ENCODE measurements at regions not wholly inside any gene's neighbourhood (a gene's known extent, or its start where the extent isn't known, plus 50 kb on each side); places are given as distances from the start of the nearest gene placed in this dataset.
"Not testable (repeated sequence)": the region's sequence is repeated elsewhere in the genome, so short reads cannot be mapped to it uniquely, and the experiment has no call there.

- in situ Hi-C loops (cut with MboI; ENCODE audit: low sequenced_read_pairs in 4 of 4) (no loop called here), intact Hi-C loops (cut with DNase I; ENCODE audit: low total_unique reads) (no loop called here)
- Histone ChIP-seq H3K36me3 (no peaks in the 10 kb centered on the region), H3K9me3 (no peaks in the 10 kb centered on the region), H3K4me1 (no peaks in the 10 kb centered on the region), H3K27ac (no peak overlapping the region), H3K4me3 (no peak overlapping the region), H3K27me3 (no peaks in the 10 kb centered on the region)
- no peak for ATAC-seq
- TF ChIP-seq CTCF (IDR thresholded peaks at IDR 0.05 in 4 of 5, conservative IDR thresholded peaks at IDR 0.05 in 1 of 5) (no peak), POLR2A (IDR thresholded peaks at IDR 0.05) (no peak)
- DNase-seq = no peak
Observed at GRCh38 chr3:87674397-87675161, 384.2 kb downstream of the CGGBP1 start.

GRCh38 chr3:87673132-87673531 is 385.7 kb downstream of the CGGBP1 start:
- TF ChIP-seq CTCF (IDR thresholded peaks at IDR 0.05 in 4 of 5, conservative IDR thresholded peaks at IDR 0.05 in 1 of 5) = no peak
- no peaks in the 10 kb centered on the region for H3K27me3 ChIP-seq
- no peaks in the 10 kb centered on the region for H3K9me3 ChIP-seq
- in situ Hi-C loops (cut with MboI; ENCODE audit: low sequenced_read_pairs in 4 of 4) (no loop called here), intact Hi-C loops (cut with DNase I; ENCODE audit: low total_unique reads) (no loop called here)
- no peak overlapping the region for H3K4me3 ChIP-seq
- no peak overlapping the region for H3K27ac ChIP-seq
- no peaks in the 10 kb centered on the region for H3K4me1 ChIP-seq
- no peaks in the 10 kb centered on the region for H3K36me3 ChIP-seq
- no peak for DNase-seq
- no peak for ATAC-seq

- Histone ChIP-seq H3K4me3 (no peak overlapping the region), H3K36me3 (no peaks in the 10 kb centered on the region), H3K27ac (no peak overlapping the region), H3K27me3 (no peaks in the 10 kb centered on the region), H3K4me1 (no peaks in the 10 kb centered on the region), H3K9me3 (no peaks in the 10 kb centered on the region)
- DNase-seq (no peak), ATAC-seq (no peak)
- TF ChIP-seq CTCF (IDR thresholded peaks at IDR 0.05 in 4 of 5, conservative IDR thresholded peaks at IDR 0.05 in 1 of 5) (no peak), POLR2A (IDR thresholded peaks at IDR 0.05) (no peak)
- in situ Hi-C loops (cut with MboI; ENCODE audit: low sequenced_read_pairs in 4 of 4) = no loop called here
- intact Hi-C loops (cut with DNase I; ENCODE audit: low total_unique reads) = no loop called here
Observed at GRCh38 chr3:87654184-87654583, 377.8 kb upstream of the POU1F1 start.

- H3K36me3 ChIP-seq; ATAC-seq; intact Hi-C loops (cut with DNase I; ENCODE audit: low total_unique reads); H3K9me3 ChIP-seq; H3K27me3 ChIP-seq; H3K4me1 ChIP-seq; DNase-seq; H3K4me3 ChIP-seq; in situ Hi-C loops (cut with MboI; ENCODE audit: low sequenced_read_pairs in 4 of 4); H3K27ac ChIP-seq: not testable (repeated sequence)
Observed at GRCh38 chr3:87653138-87653537, 376.8 kb upstream of the POU1F1 start.

- ATAC-seq (no peak), DNase-seq (no peak)
- no peaks in the 10 kb centered on the region for H3K27me3 ChIP-seq
- intact Hi-C loops (cut with DNase I; ENCODE audit: low total_unique reads) = no loop called here
- H3K36me3 ChIP-seq = no peaks in the 10 kb centered on the region
- in situ Hi-C loops (cut with MboI; ENCODE audit: low sequenced_read_pairs in 4 of 4) = no loop called here
- no peak overlapping the region for H3K4me3 ChIP-seq
- H3K27ac ChIP-seq = no peak overlapping the region
- H3K4me1 ChIP-seq = no peaks in the 10 kb centered on the region
- H3K9me3 ChIP-seq = peaks cover 0 to under 1% (median 0%) of the 10 kb centered on the region in 3 donors
- TF ChIP-seq CTCF (IDR thresholded peaks at IDR 0.05 in 4 of 5, conservative IDR thresholded peaks at IDR 0.05 in 1 of 5) = no peak
- TF ChIP-seq POLR2A (IDR thresholded peaks at IDR 0.05) = no peak
Observed at GRCh38 chr3:87634426-87634825, 358.0 kb upstream of the POU1F1 start.

All from gastrocnemius medialis (tissue), 4 donors.